ENCODE measurements at regions not wholly inside any gene's neighbourhood (a gene's known extent, or its start where the extent isn't known, plus 50 kb on each side); places are given as distances from the start of the nearest gene placed in this dataset.

- TF ChIP-seq, protein P1, sequence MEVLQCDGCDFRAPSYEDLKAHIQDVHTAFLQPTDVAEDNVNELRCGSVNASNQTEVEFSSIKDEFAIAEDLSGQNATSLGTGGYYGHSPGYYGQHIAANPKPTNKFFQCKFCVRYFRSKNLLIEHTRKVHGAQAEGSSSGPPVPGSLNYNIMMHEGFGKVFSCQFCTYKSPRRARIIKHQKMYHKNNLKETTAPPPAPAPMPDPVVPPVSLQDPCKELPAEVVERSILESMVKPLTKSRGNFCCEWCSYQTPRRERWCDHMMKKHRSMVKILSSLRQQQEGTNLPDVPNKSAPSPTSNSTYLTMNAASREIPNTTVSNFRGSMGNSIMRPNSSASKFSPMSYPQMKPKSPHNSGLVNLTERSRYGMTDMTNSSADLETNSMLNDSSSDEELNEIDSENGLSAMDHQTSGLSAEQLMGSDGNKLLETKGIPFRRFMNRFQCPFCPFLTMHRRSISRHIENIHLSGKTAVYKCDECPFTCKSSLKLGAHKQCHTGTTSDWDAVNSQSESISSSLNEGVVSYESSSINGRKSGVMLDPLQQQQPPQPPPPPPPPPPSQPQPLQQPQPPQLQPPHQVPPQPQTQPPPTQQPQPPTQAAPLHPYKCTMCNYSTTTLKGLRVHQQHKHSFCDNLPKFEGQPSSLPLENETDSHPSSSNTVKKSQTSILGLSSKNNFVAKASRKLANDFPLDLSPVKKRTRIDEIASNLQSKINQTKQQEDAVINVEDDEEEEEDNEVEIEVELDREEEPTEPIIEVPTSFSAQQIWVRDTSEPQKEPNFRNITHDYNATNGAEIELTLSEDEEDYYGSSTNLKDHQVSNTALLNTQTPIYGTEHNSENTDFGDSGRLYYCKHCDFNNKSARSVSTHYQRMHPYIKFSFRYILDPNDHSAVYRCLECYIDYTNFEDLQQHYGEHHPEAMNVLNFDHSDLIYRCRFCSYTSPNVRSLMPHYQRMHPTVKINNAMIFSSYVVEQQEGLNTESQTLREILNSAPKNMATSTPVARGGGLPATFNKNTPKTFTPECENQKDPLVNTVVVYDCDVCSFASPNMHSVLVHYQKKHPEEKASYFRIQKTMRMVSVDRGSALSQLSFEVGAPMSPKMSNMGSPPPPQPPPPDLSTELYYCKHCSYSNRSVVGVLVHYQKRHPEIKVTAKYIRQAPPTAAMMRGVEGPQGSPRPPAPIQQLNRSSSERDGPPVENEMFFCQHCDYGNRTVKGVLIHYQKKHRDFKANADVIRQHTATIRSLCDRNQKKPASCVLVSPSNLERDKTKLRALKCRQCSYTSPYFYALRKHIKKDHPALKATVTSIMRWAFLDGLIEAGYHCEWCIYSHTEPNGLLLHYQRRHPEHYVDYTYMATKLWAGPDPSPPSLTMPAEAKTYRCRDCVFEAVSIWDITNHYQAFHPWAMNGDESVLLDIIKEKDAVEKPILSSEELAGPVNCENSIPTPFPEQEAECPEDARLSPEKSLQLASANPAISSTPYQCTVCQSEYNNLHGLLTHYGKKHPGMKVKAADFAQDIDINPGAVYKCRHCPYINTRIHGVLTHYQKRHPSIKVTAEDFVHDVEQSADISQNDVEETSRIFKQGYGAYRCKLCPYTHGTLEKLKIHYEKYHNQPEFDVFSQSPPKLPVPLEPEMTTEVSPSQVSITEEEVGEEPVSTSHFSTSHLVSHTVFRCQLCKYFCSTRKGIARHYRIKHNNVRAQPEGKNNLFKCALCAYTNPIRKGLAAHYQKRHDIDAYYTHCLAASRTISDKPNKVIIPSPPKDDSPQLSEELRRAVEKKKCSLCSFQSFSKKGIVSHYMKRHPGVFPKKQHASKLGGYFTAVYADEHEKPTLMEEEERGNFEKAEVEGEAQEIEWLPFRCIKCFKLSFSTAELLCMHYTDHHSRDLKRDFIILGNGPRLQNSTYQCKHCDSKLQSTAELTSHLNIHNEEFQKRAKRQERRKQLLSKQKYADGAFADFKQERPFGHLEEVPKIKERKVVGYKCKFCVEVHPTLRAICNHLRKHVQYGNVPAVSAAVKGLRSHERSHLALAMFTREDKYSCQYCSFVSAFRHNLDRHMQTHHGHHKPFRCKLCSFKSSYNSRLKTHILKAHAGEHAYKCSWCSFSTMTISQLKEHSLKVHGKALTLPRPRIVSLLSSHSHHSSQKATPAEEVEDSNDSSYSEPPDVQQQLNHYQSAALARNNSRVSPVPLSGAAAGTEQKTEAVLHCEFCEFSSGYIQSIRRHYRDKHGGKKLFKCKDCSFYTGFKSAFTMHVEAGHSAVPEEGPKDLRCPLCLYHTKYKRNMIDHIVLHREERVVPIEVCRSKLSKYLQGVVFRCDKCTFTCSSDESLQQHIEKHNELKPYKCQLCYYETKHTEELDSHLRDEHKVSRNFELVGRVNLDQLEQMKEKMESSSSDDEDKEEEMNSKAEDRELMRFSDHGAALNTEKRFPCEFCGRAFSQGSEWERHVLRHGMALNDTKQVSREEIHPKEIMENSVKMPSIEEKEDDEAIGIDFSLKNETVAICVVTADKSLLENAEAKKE (CRISPR knock-in tag; IDR thresholded peaks at IDR 0.05): no peak
- TF ChIP-seq CREB1 (CRISPR knock-in tag; IDR thresholded peaks at IDR 0.05; ENCODE audit: low read depth) (no peak), ETS1 (IDR thresholded peaks at IDR 0.05) (no peak), EZH2 (IDR thresholded peaks at IDR 0.05; ENCODE audit: low read depth, unreplicated experiment) (no peak), NANOG (IDR thresholded peaks at IDR 0.05; ENCODE audit: borderline replicate concordance) (no peak), ZNF114 (CRISPR knock-in tag; IDR thresholded peaks at IDR 0.05) (no peak), CTCF (conservative IDR thresholded peaks at IDR 0.05; ENCODE audit: low read depth in 2 of 2) (no peak), POLR2AphosphoS5 (IDR thresholded peaks at IDR 0.05; ENCODE audit: low read depth) (no peak), ZNF331 (CRISPR knock-in tag; IDR thresholded peaks at IDR 0.05; ENCODE audit: low read depth) (no peak), REST (IDR thresholded peaks at IDR 0.05; ENCODE audit: unreplicated experiment) (no peak), JUNB (IDR thresholded peaks at IDR 0.05; ENCODE audit: unreplicated experiment) (no peak)
- Mint-ChIP-seq H3K4me3 (no peak overlapping the region), H3K36me3 (ENCODE audit: low read depth) (no peaks in the 10 kb centered on the region), H3K4me1 (no peaks in the 10 kb centered on the region), H3K9me3 (no peaks in the 10 kb centered on the region; the same call in 2 of the 3 replicates), H3K27me3 (ENCODE audit: insufficient read depth, low read depth, poor library complexity) (no peaks in the 10 kb centered on the region), H3K27ac (no peak overlapping the region)
- H3K79me2 ChIP-seq (replicated peaks; ENCODE audit: insufficient read depth): no peaks in the 10 kb centered on the region
- H3K4me1 ChIP-seq (ENCODE audit: insufficient read depth): no peaks in the 10 kb centered on the region
- ATAC-seq: no peak
- no peak overlapping the region for H3K4me3 ChIP-seq
- no peak overlapping the region for H2AFZ ChIP-seq
- H3K4me2 ChIP-seq: no peak overlapping the region
- no peaks in the 10 kb centered on the region for H3K9me2 ChIP-seq (ENCODE audit: insufficient read depth)
- no peak overlapping the region for H3K27ac ChIP-seq (ENCODE audit: low read depth)
- H3K36me3 ChIP-seq (ENCODE audit: insufficient read depth): no peaks in the 10 kb centered on the region
- no peaks in the 10 kb centered on the region for H4K20me1 ChIP-seq (replicated peaks; ENCODE audit: insufficient read depth)
- no peaks in the 10 kb centered on the region for H3F3A ChIP-seq (replicated peaks; ENCODE audit: low read depth)
- no peaks in the 10 kb centered on the region for H3K27me3 ChIP-seq (ENCODE audit: insufficient read depth)
- DNase-seq (ENCODE audit: low spot score): no peak
Measured at GRCh38 chr1:50300297-50300696, 122.9 kb downstream of the DMRTA2 start.

Data from GM23338 (cell line).